H1 (cell line): ENCODE measurements at regions not wholly inside any gene's neighbourhood (a gene's known extent, or its start where the extent isn't known, plus 50 kb on each side); places are given as distances from the start of the nearest gene placed in this dataset.

Experiments used
- CTCF ChIA-PET: fragments of 300-600 bp; sonication (Branson Sonifier 250); formaldehyde crosslinking; loops from one replicate; lab custom pipeline; 2021; ENCODE audit not compliant: partially characterized antibody; lab: Charles Lee
- POLR2A ChIA-PET: fragments of 300-600 bp; sonication (Branson Sonifier 250); formaldehyde crosslinking; loops from one replicate; lab custom pipeline; 2021; ENCODE audit warnings: inconsistent platforms; ENCODE audit not compliant: partially characterized antibody; lab: Charles Lee
- DNase-seq, 2 experiments: peaks; one replicate each; pipeline versions ENCODE4 v3.0.0 to v3.0.0-alpha.2; 2010 to 2022; ENCODE audit warnings: low spot score in 2 of 2, low read depth in 1 of 2, mixed read lengths in 1 of 2
- FAIRE-seq: peaks from 2 replicates; lab custom pipeline; 2011; peaks lifted over from hg19 to GRCh38; lab: Jason Lieb, UNC
- H2AFZ ChIP-seq: 2 replicates; pipeline ENCODE4 v1.8.1; 2012; ENCODE audit warnings: low read length, inconsistent platforms
- H2AK5ac ChIP-seq: 2 replicates; pipeline ENCODE4 v1.6.1; 2013; ENCODE audit warnings: low read depth, low read length
- H2BK120ac ChIP-seq: replicated peaks from 2 replicates; pipeline ENCODE3; 2013; ENCODE audit warnings: low read depth, low read length, inconsistent platforms
- H2BK12ac ChIP-seq: 2 replicates; pipeline ENCODE4 v1.6.1; 2013; ENCODE audit warnings: low read depth, low read length
- H2BK15ac ChIP-seq: 2 replicates; pipeline ENCODE4 v1.6.1; 2013; ENCODE audit warnings: low read length
- H2BK20ac ChIP-seq: 2 replicates; pipeline ENCODE4 v1.6.1; 2013; ENCODE audit warnings: low read length
- H2BK5ac ChIP-seq: 2 replicates; pipeline ENCODE4 v1.6.1; 2013; ENCODE audit warnings: low read depth, low read length
- H3K14ac ChIP-seq: 2 replicates; pipeline ENCODE4 v1.6.1; 2013; ENCODE audit warnings: inconsistent platforms; ENCODE audit not compliant: insufficient read length
- H3K18ac ChIP-seq: 2 replicates; pipeline ENCODE4 v1.6.1; 2013; ENCODE audit warnings: low read length; ENCODE audit errors: extremely low read depth
- H3K23ac ChIP-seq: 2 replicates; pipeline ENCODE4 v1.6.1; 2013; ENCODE audit warnings: inconsistent platforms; ENCODE audit not compliant: insufficient read length
- H3K23me2 ChIP-seq: 2 replicates; pipeline ENCODE4 v1.6.1; 2013; ENCODE audit warnings: low read depth, low read length
- H3K27ac ChIP-seq: 2 replicates; pipeline ENCODE4 v1.6.1; 2011; ENCODE audit warnings: low read depth, low read length, inconsistent platforms
- H3K27me3 ChIP-seq, 4 experiments: replicated peaks in 1 of 4; 1 replicate in 1 of 4; 2 replicates in 3 of 4; pipeline versions ENCODE4 v1.6.1 to v1.8.1; 2011 to 2013; ENCODE audit warnings: low read length in 3 of 4, mild to moderate bottlenecking in 3 of 4, inconsistent platforms in 2 of 4, mixed read lengths in 2 of 4, moderate library complexity in 1 of 4; ENCODE audit not compliant: control insufficient read depth in 3 of 4, insufficient read depth in 3 of 4; ENCODE audit errors: extremely low read depth in 1 of 4
- H3K36me3 ChIP-seq, 4 experiments: 2 replicates each; pipeline versions ENCODE4 v1.6.1 to v1.8.1; 2011 to 2013; ENCODE audit warnings: mild to moderate bottlenecking in 4 of 4, low read length in 3 of 4, moderate library complexity in 2 of 4, control low read depth in 1 of 4, inconsistent platforms in 1 of 4; ENCODE audit not compliant: insufficient read depth in 4 of 4, control insufficient read depth in 2 of 4
- H3K4ac ChIP-seq: replicated peaks from 2 replicates; pipeline ENCODE3; 2013; ENCODE audit warnings: low read length, low read depth, mixed read lengths, inconsistent platforms; ENCODE audit not compliant: insufficient read length
- H3K4me1 ChIP-seq, 4 experiments: replicated peaks in 1 of 4; 1 replicate in 1 of 4; 2 replicates in 3 of 4; pipeline versions ENCODE4 v1.6.1 to v1.8.1; 2011 to 2013; ENCODE audit warnings: low read length in 3 of 4, inconsistent platforms in 2 of 4, mixed read lengths in 1 of 4; ENCODE audit not compliant: insufficient read depth in 4 of 4, control insufficient read depth in 3 of 4
- H3K4me2 ChIP-seq, 2 experiments: 2 replicates each; pipeline versions ENCODE4 v1.6.1 to v1.8.1; 2011 to 2013; ENCODE audit warnings: low read depth in 2 of 2, low read length in 2 of 2, control low read depth in 1 of 2, inconsistent platforms in 1 of 2, mild to moderate bottlenecking in 1 of 2; ENCODE audit not compliant: insufficient read depth in 1 of 2
- H3K4me3 ChIP-seq, 4 experiments: fragments of 200-600, 300-600 bp in 1 of 4; sonication (generic), shearing (Covaris generic), sonication (Bioruptor Twin) in 1 of 4; 2 replicates each; pipeline versions ENCODE4 v1.5.1 to v1.8.1; 2011 to 2016; ENCODE audit warnings: low read length in 4 of 4, low read depth in 3 of 4, control low read depth in 2 of 4, inconsistent platforms in 2 of 4, mild to moderate bottlenecking in 2 of 4, mixed read lengths in 1 of 4, moderate library complexity in 1 of 4; ENCODE audit not compliant: insufficient read depth in 2 of 4; ENCODE audit errors: extremely low read depth in 1 of 4
- H3K56ac ChIP-seq: replicated peaks from 2 replicates; pipeline ENCODE3; 2013; ENCODE audit warnings: low read depth, mild to moderate bottlenecking, mixed read lengths, low read length, inconsistent platforms; ENCODE audit not compliant: insufficient read length
- H3K79me1 ChIP-seq: 2 replicates; pipeline ENCODE4 v1.6.1; 2013; ENCODE audit warnings: low read depth, low read length, control low read depth
- H3K79me2 ChIP-seq, 2 experiments: 2 replicates each; pipeline versions ENCODE4 v1.6.1 to v1.8.1; 2012 to 2013; ENCODE audit warnings: low read length in 2 of 2, mild to moderate bottlenecking in 2 of 2, inconsistent platforms in 1 of 2; ENCODE audit not compliant: insufficient read depth in 2 of 2, control insufficient read depth in 1 of 2
- H3K9ac ChIP-seq, 4 experiments: replicated peaks in 1 of 4; 1 replicate in 1 of 4; 2 replicates in 3 of 4; pipeline versions ENCODE4 v1.6.1 to v1.8.1; 2011 to 2013; ENCODE audit warnings: low read depth in 3 of 4, low read length in 3 of 4, control low read depth in 2 of 4, mild to moderate bottlenecking in 2 of 4, moderate library complexity in 2 of 4, inconsistent platforms in 1 of 4; ENCODE audit errors: extremely low read depth in 1 of 4
- H3K9me3 ChIP-seq, 2 experiments: 2 replicates each; pipeline versions ENCODE4 v1.6.1 to v1.8.1; 2012 to 2013; ENCODE audit warnings: mild to moderate bottlenecking in 2 of 2, moderate library complexity in 2 of 2, control low read depth in 1 of 2, inconsistent platforms in 1 of 2, low read depth in 1 of 2, low read length in 1 of 2, mixed read lengths in 1 of 2; ENCODE audit not compliant: insufficient read depth in 2 of 2
- H4K20me1 ChIP-seq, 2 experiments: replicated peaks in 1 of 2; 2 replicates each; pipeline versions ENCODE3 to v1.8.1; 2011 to 2013; ENCODE audit warnings: inconsistent platforms in 2 of 2, low read length in 2 of 2, mild to moderate bottlenecking in 1 of 2; ENCODE audit not compliant: insufficient read depth in 2 of 2, control insufficient read depth in 1 of 2
- H4K5ac ChIP-seq: 2 replicates; pipeline ENCODE4 v1.6.1; 2013; ENCODE audit warnings: low read length, low read depth, mixed read lengths, inconsistent platforms; ENCODE audit not compliant: insufficient read length
- H4K8ac ChIP-seq: 2 replicates; pipeline ENCODE4 v1.8.0; 2013; ENCODE audit warnings: mild to moderate bottlenecking, moderate library complexity, low read length, inconsistent platforms; ENCODE audit not compliant: insufficient read depth; ENCODE audit errors: extremely low read depth
- H4K91ac ChIP-seq: replicated peaks from 2 replicates; pipeline ENCODE3; 2013; ENCODE audit warnings: low read length, mixed read lengths, inconsistent platforms; ENCODE audit not compliant: insufficient read length
- ASH2L ChIP-seq: fragments of 200-600, 300-600 bp; sonication (generic); IDR thresholded peaks from one replicate; pipeline ENCODE4 v1.7.1; 2017; ENCODE audit warnings: low read length
- ATF2 ChIP-seq: IDR thresholded peaks from 2 replicates; pipeline ENCODE4 v1.6.1; 2012; ENCODE audit warnings: low read length, inconsistent platforms
- CBX5 ChIP-seq: fragments of 300-800, 300-1000 bp; sonication (generic); IDR thresholded peaks from 2 replicates; pipeline ENCODE4 v1.7.1; 2016; ENCODE audit warnings: antibody characterized with exemption, low read length, low read depth
- GTF2F1 ChIP-seq: IDR thresholded peaks from 2 replicates; pipeline ENCODE4 v1.6.1; 2012; ENCODE audit warnings: low read depth, low read length, improper control_type of control experiment, borderline replicate concordance
- JUN ChIP-seq: IDR thresholded peaks from 2 replicates; pipeline ENCODE4 v1.6.1; 2011; ENCODE audit warnings: low read depth, mild to moderate bottlenecking, improper control_type of control experiment, low read length
- KDM5A ChIP-seq: fragments of 200-600 bp; IDR thresholded peaks from 2 replicates; pipeline ENCODE4 v1.7.1; 2012; ENCODE audit warnings: mild to moderate bottlenecking, low read length, inconsistent platforms, mixed read lengths
- MAFK ChIP-seq: IDR thresholded peaks from 2 replicates; pipeline ENCODE4 v1.6.1; 2012; ENCODE audit warnings: low read depth, mild to moderate bottlenecking, improper control_type of control experiment, low read length
- RBBP5 ChIP-seq: IDR thresholded peaks from 2 replicates; pipeline ENCODE4 v1.7.1; 2012; ENCODE audit warnings: low read depth, mild to moderate bottlenecking, inconsistent platforms, low read length, moderate library complexity, borderline replicate concordance
- RFX5 ChIP-seq: IDR thresholded peaks from 2 replicates; pipeline ENCODE4 v1.6.1; 2011; ENCODE audit warnings: low read depth, low read length, improper control_type of control experiment, borderline replicate concordance
- SIRT6 ChIP-seq: IDR thresholded peaks from one replicate; pipeline ENCODE4 v1.7.1; 2012; ENCODE audit warnings: low read length, inconsistent platforms
- SIX5 ChIP-seq: IDR thresholded peaks from 2 replicates; pipeline ENCODE4 v1.6.1; 2011; ENCODE audit warnings: mild to moderate bottlenecking, low read depth, low read length
- TAF7 ChIP-seq: optimal IDR thresholded peaks from 2 replicates; pipeline ENCODE3; 2011; ENCODE audit warnings: low read depth, mild to moderate bottlenecking, inconsistent platforms, low read length, moderate library complexity, borderline replicate concordance
- TEAD4 ChIP-seq: IDR thresholded peaks from 2 replicates; pipeline ENCODE4 v1.6.1; 2012; ENCODE audit warnings: low read depth, low read length, inconsistent platforms, mixed read lengths
- ZNF274 ChIP-seq: IDR thresholded peaks from 2 replicates; pipeline ENCODE4 v1.7.0; 2012; ENCODE audit warnings: low read length, borderline replicate concordance; ENCODE audit errors: extremely low read depth
- WGBS, 2 experiments: shearing (Covaris generic) in 1 of 2; methylation state at CpG; one replicate each; pipeline versions ENCODE4 v1.1.6 to v1.1.7; 2013 to 2015; ENCODE audit warnings: low lambda C conversion rate in 2 of 2, mixed read lengths in 2 of 2, inconsistent platforms in 1 of 2, low coverage in 1 of 2, missing lambda C conversion rate in 1 of 2; ENCODE audit not compliant: insufficient replicate concordance in 2 of 2, insufficient coverage in 1 of 2, insufficient read length in 1 of 2; ENCODE audit errors: extremely low coverage in 1 of 2, missing lambda C conversion rate in 1 of 2; 5-methylcytosine and 5-hydroxymethylcytosine counted together

GRCh38 chrX:116378961-116379360 lies 57.4 kb upstream of the SLC6A14 start:
- no peak overlapping the region for H3K27ac ChIP-seq
- no peak overlapping the region for H2BK12ac ChIP-seq
- DNase-seq (no peak), FAIRE-seq (no peak)
- no peaks in the 10 kb centered on the region for H3K23me2 ChIP-seq
- no peaks in the 10 kb centered on the region for H3K27me3 ChIP-seq
- no peak overlapping the region for H2BK120ac ChIP-seq
- H3K79me1 ChIP-seq: no peaks in the 10 kb centered on the region
- H2AFZ ChIP-seq: no peak overlapping the region
- H2AK5ac ChIP-seq: no peak overlapping the region
- no peak overlapping the region for H4K8ac ChIP-seq
- ChIA-PET POLR2A (no interaction called here), CTCF (no interaction called here)
- no peak overlapping the region for H3K4ac ChIP-seq
- H4K5ac ChIP-seq: no peak overlapping the region
- no peaks in the 10 kb centered on the region for H4K20me1 ChIP-seq
- no peaks in the 10 kb centered on the region for H3K36me3 ChIP-seq
- no peak overlapping the region for H2BK15ac ChIP-seq
- H3K56ac ChIP-seq: no peak overlapping the region
- no peak overlapping the region for H3K18ac ChIP-seq
- H2BK20ac ChIP-seq: no peak overlapping the region
- H3K4me2 ChIP-seq: no peak overlapping the region
- no peaks in the 10 kb centered on the region for H3K9me3 ChIP-seq
- no peak overlapping the region for H2BK5ac ChIP-seq
- H3K79me2 ChIP-seq: no peaks in the 10 kb centered on the region
- H3K4me3 ChIP-seq: no peak overlapping the region
- no peak overlapping the region for H3K23ac ChIP-seq
- H3K4me1 ChIP-seq: peaks cover 0 to 4% (median 0%) of the 10 kb centered on the region in 4 experiments; a peak in 1 of 7 replicates
- no peak overlapping the region for H4K91ac ChIP-seq
- no peak overlapping the region for H3K14ac ChIP-seq
- no peak overlapping the region for H3K9ac ChIP-seq
- WGBS, 2 experiments: 100% methylated on average over 2 of the region's 2 CpGs; no CpG with 5 or more reads in 1 of the 2 experiments
- TF ChIP-seq RBBP5: no peak
- no peak for TF ChIP-seq KDM5A
- TF ChIP-seq SIRT6: no peak
- no peak for TF ChIP-seq RFX5
- TF ChIP-seq ASH2L: no peak
- TF ChIP-seq JUN: no peak
- TF ChIP-seq MAFK: no peak
- no peak for TF ChIP-seq TAF7
- no peak for TF ChIP-seq SIX5
- no peak for TF ChIP-seq ATF2
- no peak for TF ChIP-seq TEAD4
- TF ChIP-seq ZNF274: no peak
- no peak for TF ChIP-seq CBX5
- no peak for TF ChIP-seq GTF2F1
